ENCODE measurements at regions not wholly inside any gene's neighbourhood (a gene's known extent, or its start where the extent isn't known, plus 50 kb on each side); places are given as distances from the start of the nearest gene placed in this dataset.

- no peak for DNase-seq
- H3K4me1 ChIP-seq: no peaks in the 10 kb centered on the region
- H3K36me3 ChIP-seq (ENCODE audit: low read depth, missing control alignments): no peaks in the 10 kb centered on the region
- intact Hi-C loops (cut with DNase I; ENCODE audit: low total_unique reads): no loop called here
- H3K9me3 ChIP-seq: no peaks in the 10 kb centered on the region
- H3K27me3 ChIP-seq: no peaks in the 10 kb centered on the region
- H3K4me3 ChIP-seq: no peak overlapping the region
- 69 to 75% methylated on average over 3 of the region's 3 CpGs for WGBS, 2 donors
- no peak overlapping the region for H3K27ac ChIP-seq
- TF ChIP-seq CTCF (IDR thresholded peaks at IDR 0.05) (no peak), POLR2A (IDR thresholded peaks at IDR 0.05) (no peak)
Observed at GRCh38 chr10:104546756-104547155, 94.3 kb upstream of the SORCS3 start.

GRCh38 chr10:104548090-104548489 is 93.0 kb upstream of the SORCS3 start:
- Histone ChIP-seq H3K36me3 (ENCODE audit: low read depth, missing control alignments) (no peaks in the 10 kb centered on the region), H3K27me3 (no peaks in the 10 kb centered on the region), H3K9me3 (no peaks in the 10 kb centered on the region), H3K27ac (no peak overlapping the region), H3K4me3 (no peak overlapping the region), H3K4me1 (no peaks in the 10 kb centered on the region)
- no peak for DNase-seq
- no peak for TF ChIP-seq POLR2A (IDR thresholded peaks at IDR 0.05)
- TF ChIP-seq CTCF (IDR thresholded peaks at IDR 0.05): no peak
- intact Hi-C loops (cut with DNase I; ENCODE audit: low total_unique reads): no loop called here
- 29 to 51% methylated on average over 2 of the region's 2 CpGs for WGBS, 2 donors

- intact Hi-C loops (cut with DNase I; ENCODE audit: low total_unique reads): no loop called here
- no peak for TF ChIP-seq CTCF (IDR thresholded peaks at IDR 0.05)
- no peak for TF ChIP-seq POLR2A (IDR thresholded peaks at IDR 0.05)
- DNase-seq: no peak
- no peak overlapping the region for H3K27ac ChIP-seq
- no peaks in the 10 kb centered on the region for H3K27me3 ChIP-seq
- no peaks in the 10 kb centered on the region for H3K36me3 ChIP-seq (ENCODE audit: low read depth, missing control alignments)
- no peak overlapping the region for H3K4me3 ChIP-seq
- H3K9me3 ChIP-seq: no peaks in the 10 kb centered on the region
- H3K4me1 ChIP-seq: no peaks in the 10 kb centered on the region
- 83 to 92% methylated on average over 2 of the region's 2 CpGs for WGBS, 2 donors
Observed at GRCh38 chr10:104556831-104557230, 84.3 kb upstream of the SORCS3 start.

GRCh38 chr10:104557966-104558365 is 83.1 kb upstream of the SORCS3 start:
- Histone ChIP-seq H3K9me3 (no peaks in the 10 kb centered on the region), H3K27ac (no peak overlapping the region), H3K36me3 (ENCODE audit: low read depth, missing control alignments) (no peaks in the 10 kb centered on the region), H3K4me1 (no peaks in the 10 kb centered on the region), H3K27me3 (no peaks in the 10 kb centered on the region), H3K4me3 (no peak overlapping the region)
- intact Hi-C loops (cut with DNase I; ENCODE audit: low total_unique reads): no loop called here
- TF ChIP-seq CTCF (IDR thresholded peaks at IDR 0.05) (no peak), POLR2A (IDR thresholded peaks at IDR 0.05) (no peak)
- 75 to 78% methylated on average over 6 of the region's 6 CpGs for whole genome bisulfite sequencing, 2 donors
- no peak for DNase-seq

GRCh38 chr10:104559935-104560334 is 81.2 kb upstream of the SORCS3 start:
- Histone ChIP-seq H3K9me3 (no peaks in the 10 kb centered on the region), H3K36me3 (ENCODE audit: low read depth, missing control alignments) (no peaks in the 10 kb centered on the region), H3K4me1 (no peaks in the 10 kb centered on the region), H3K27me3 (no peaks in the 10 kb centered on the region), H3K27ac (no peak overlapping the region), H3K4me3 (no peak overlapping the region)
- DNase-seq: no peak
- intact Hi-C loops (cut with DNase I; ENCODE audit: low total_unique reads): no loop called here
- 52 to 63% methylated on average over 5 of the region's 5 CpGs for WGBS, 2 donors
- TF ChIP-seq CTCF (IDR thresholded peaks at IDR 0.05) (no peak), POLR2A (IDR thresholded peaks at IDR 0.05) (no peak)

Data from testis (tissue), 2 donors.